CD4-positive, alpha-beta T cell treated with Interleukin-15 for 4 hours (primary cell): ENCODE measurements at regions not wholly inside any gene's neighbourhood (a gene's known extent, or its start where the extent isn't known, plus 50 kb on each side); places are given as distances from the start of the nearest gene placed in this dataset.
"Not testable (repeated sequence)": the region's sequence is repeated elsewhere in the genome, so short reads cannot be mapped to it uniquely, and the experiment has no call there.

Experiments
- DNase-seq: peaks from one replicate; pipeline ENCODE4 v3.0.0-alpha.2; 2020; ENCODE audit warnings: low spot score

GRCh38 chr7:67301667-67302066 lies 305.0 kb downstream of the TYW1 start:
- no peak for DNase-seq

- peak; percentile 97 for DNase-seq
Observed at GRCh38 chr7:67302113-67303039, 305.7 kb downstream of the TYW1 start.

GRCh38 chr7:67304846-67305245 lies 308.2 kb downstream of the TYW1 start:
- not testable (repeated sequence) for DNase-seq

GRCh38 chr7:67306331-67306730 lies 309.7 kb downstream of the TYW1 start:
- no peak for DNase-seq

GRCh38 chr7:67309764-67310549 lies 313.3 kb downstream of the TYW1 start:
- no peak for DNase-seq

- no peak for DNase-seq
Observed at GRCh38 chr7:67311901-67312300, 315.3 kb downstream of the TYW1 start.

- no peak for DNase-seq
Observed at GRCh38 chr7:67313213-67313612, 316.6 kb downstream of the TYW1 start.

- DNase-seq, result not testable (repeated sequence)
Observed at GRCh38 chr7:67316902-67317301, 320.3 kb downstream of the TYW1 start.

GRCh38 chr7:67328257-67328656 lies 331.6 kb downstream of the TYW1 start:
- DNase-seq, result not testable (repeated sequence)

- not testable (repeated sequence) for DNase-seq
Observed at GRCh38 chr7:67335165-67335564, 338.5 kb downstream of the TYW1 start.

GRCh38 chr7:67335663-67336062 lies 339.0 kb downstream of the TYW1 start:
- DNase-seq, result not testable (repeated sequence)

GRCh38 chr7:67338545-67338944 lies 341.9 kb downstream of the TYW1 start:
- not testable (repeated sequence) for DNase-seq

- no peak for DNase-seq
Observed at GRCh38 chr7:67341153-67341768, 344.6 kb downstream of the TYW1 start.

- no peak for DNase-seq
Observed at GRCh38 chr7:67343114-67343513, 346.5 kb downstream of the TYW1 start.

- DNase-seq, result no peak
Observed at GRCh38 chr7:67343572-67343971, 346.9 kb downstream of the TYW1 start.

GRCh38 chr7:67344481-67345193 lies 348.0 kb downstream of the TYW1 start:
- no peak for DNase-seq

- DNase-seq, result no peak
Observed at GRCh38 chr7:67346126-67346525, 349.5 kb downstream of the TYW1 start.

GRCh38 chr7:67346876-67347275 lies 350.2 kb downstream of the TYW1 start:
- DNase-seq, result no peak

GRCh38 chr7:67348171-67348570 lies 351.5 kb downstream of the TYW1 start:
- no peak for DNase-seq

- DNase-seq, result not testable (repeated sequence)
Observed at GRCh38 chr7:67357653-67358052, 361.0 kb downstream of the TYW1 start.

GRCh38 chr7:67358316-67358715 lies 361.7 kb downstream of the TYW1 start:
- DNase-seq, result not testable (repeated sequence)

- DNase-seq, result not testable (repeated sequence)
Observed at GRCh38 chr7:67358738-67359137, 362.1 kb downstream of the TYW1 start.
